ENCODE measurements at regions not wholly inside any gene's neighbourhood (a gene's known extent, or its start where the extent isn't known, plus 50 kb on each side); places are given as distances from the start of the nearest gene placed in this dataset.

DNA sequence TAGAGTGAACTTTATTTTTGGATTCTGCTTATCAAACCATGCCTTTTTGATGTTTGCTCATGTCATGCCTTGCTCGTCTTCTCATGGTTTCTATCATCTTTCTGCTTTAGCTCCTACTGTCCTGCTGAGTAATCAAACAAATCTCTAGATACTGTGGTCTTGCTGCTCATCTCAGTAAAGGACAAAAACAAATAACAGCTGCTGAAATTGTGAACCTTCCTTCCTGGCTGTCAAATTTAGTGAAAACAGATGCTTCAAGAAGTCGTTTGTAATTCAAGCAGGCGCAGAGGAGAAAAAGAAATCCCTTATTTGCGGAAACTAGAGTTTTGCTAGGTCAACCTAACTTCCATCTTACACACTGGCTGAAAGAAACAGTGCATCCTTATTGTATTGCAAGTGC, 616.1 kb upstream of the ALCAM start:
- no peak for DNase-seq (ENCODE audit: low spot score)

DNA sequence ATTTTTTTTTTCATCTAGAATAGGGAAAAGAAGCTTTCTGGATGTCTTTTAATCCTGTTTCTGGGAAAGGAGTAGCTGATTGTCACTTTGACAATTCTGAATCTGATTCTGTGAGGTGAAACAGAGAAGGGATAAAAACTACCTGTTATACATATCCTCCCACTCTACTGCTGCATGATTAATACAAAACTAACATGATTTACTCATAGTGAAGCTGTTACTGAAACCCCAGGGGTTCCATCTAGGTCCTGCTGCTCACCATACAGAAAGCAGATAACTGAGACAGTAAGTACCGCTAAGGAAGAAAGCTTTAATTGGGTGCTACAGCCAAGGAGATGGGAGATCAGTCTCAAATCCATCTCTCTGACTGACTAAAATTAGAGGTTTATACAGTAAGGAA, 610.9 kb upstream of the ALCAM start:
- no peak for DNase-seq (ENCODE audit: low spot score)

DNA sequence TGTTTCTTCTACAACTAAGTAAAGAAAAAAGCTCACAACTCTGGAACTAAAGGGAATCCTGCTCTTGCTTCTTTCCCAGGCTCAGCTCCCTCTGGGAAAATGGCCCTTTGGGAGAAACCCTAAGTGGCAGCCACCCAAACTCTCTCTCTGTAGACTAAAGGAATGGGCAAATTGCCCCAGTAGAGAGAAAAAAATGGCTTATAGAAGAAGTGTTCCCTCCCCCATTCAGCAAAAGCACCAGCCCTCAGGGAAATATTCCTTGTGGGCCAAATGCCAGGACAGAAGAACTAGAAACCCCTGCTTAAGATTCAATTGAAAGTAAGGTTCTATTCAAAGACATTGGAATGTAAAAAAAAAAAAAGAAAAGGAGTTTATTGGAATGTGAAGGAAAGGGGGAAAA, 603.7 kb upstream of the ALCAM start:
- DNase-seq (ENCODE audit: low spot score), result peak; percentile 8

- no peak for DNase-seq (ENCODE audit: low spot score)
Observed at GRCh38 chr3:104764496-104764895, 602.2 kb upstream of the ALCAM start.

- DNase-seq (ENCODE audit: low spot score), result no peak
Observed at GRCh38 chr3:104768886-104769285, 597.8 kb upstream of the ALCAM start.

DNA sequence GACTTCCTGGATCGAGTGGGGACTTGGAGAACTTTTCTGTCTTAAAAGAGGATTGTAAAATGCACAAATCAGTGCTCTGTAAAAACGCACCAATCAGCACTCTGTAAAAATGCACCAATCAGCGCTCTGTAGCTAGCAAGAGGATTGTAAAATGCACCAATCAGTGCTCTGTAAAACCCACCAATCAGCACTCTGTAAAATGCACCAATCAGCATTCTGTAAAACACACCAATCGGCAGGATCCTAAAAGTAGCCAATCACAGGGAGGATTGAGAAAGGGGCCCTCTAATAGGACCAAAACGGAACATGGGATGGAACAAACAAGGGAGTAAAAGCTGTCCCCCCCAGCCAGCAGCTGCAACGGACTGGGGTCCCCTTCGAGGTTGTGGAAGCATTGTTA, 587.4 kb upstream of the ALCAM start:
- DNase-seq (ENCODE audit: low spot score), result no peak

GRCh38 chr3:104781112-104781511, 585.6 kb upstream of the ALCAM start:
- DNase-seq (ENCODE audit: low spot score), result no peak

DNA sequence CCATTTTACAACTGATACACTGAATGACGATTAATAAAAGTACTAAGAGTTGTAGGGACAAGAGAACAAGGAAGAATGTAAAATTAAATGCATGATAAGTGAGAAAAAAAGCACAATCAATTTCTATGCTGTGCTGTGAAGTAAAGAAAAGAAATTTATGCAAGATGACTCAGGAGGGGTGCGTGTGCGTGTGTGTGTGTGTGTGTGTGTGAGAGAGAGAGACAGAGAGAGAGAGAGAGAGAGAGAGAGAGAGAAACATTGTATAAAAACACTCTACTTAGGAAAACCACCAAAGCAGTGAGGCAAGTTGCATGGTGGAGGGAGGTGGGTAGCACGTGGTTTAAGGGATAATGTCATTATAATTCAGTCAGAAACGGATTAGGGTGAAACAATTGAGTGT, 580.8 kb upstream of the ALCAM start:
- no peak for DNase-seq (ENCODE audit: low spot score)

DNA sequence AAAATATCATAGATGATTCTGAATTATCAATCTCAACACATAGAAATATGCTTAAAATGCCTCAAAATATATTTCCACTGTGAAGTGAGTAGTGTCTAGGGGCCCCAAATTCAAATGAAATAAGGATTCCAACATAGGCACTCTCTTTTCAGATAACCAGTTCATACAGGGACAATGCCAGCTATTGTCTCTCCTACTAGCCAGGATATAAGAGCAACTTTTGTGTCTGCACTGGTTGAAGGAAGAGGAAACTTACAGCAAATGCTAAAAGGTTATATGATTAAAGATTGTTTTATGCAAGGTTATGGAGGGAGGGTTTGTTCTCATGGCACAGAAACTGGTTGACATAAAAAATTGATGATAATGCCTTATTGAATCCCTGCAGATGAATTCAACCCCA, 579.4 kb upstream of the ALCAM start:
- no peak for DNase-seq (ENCODE audit: low spot score)

- DNase-seq (ENCODE audit: low spot score), result no peak
Observed at GRCh38 chr3:104788807-104789206, 577.9 kb upstream of the ALCAM start.

GRCh38 chr3:104791331-104791730, 575.4 kb upstream of the ALCAM start:
- DNase-seq (ENCODE audit: low spot score), result no peak

GRCh38 chr3:104796556-104796955, 570.2 kb upstream of the ALCAM start:
- DNase-seq (ENCODE audit: low spot score), result no peak

DNA sequence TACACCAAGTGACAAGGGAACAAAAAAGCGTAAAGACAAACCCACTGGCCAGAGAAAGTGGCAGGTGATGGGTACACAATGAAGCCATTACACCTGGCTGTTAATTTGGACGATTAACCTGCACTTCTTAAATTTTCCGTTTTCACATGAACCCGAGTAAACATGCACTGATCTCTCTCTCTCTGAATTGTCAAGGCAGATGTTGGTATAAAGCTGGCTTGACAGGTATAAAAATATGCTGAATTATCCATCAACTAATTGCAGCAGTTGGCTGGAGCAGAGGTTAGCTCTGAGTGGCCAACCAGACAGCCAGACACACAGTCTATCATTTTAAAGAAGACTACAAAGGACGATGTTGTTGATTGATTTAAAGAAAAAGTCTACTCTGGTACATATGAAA, 561.7 kb upstream of the ALCAM start:
- no peak for DNase-seq (ENCODE audit: low spot score)

DNA sequence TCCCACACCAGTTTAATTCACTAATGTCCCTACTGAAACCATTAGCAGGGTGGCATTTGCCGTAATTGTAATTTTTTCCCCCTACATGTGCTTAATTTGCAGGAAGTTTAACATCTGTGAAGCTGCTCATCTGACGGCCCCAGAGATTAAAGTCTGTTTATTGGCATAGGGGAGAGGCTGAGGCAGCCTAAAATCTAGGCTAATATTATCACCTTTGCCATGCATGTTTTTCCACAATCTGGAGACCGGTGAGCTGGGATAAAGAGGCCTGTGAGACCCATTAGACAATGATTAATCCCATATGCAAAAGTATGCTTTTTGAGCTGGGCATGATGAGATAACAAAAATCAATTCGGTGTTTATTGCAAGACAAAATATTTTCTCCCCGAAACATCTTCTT, 561.2 kb upstream of the ALCAM start:
- DNase-seq (ENCODE audit: low spot score), result no peak

- DNase-seq (ENCODE audit: low spot score), result no peak
Observed at GRCh38 chr3:104810896-104811295, 555.8 kb upstream of the ALCAM start.

DNA sequence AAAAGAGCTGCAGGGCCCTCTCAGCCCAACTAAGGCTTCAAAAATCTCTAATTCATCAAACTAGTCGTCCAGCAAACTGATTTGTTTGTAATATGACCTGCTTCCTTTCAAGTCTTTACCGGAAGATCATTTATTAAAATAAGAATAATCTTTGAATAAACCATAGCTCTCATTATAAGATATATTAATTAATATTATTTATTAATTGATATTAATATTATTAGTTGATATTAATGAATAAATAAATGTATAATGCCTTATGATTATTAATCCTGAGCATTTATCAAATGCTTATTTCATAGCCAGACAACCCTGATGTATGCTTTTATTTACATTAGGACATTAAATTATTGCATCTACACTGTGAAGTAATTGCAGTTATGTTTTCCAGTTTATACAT, 550.7 kb upstream of the ALCAM start:
- DNase-seq (ENCODE audit: low spot score), result no peak

GRCh38 chr3:104816716-104817115, 550.0 kb upstream of the ALCAM start:
- no peak for DNase-seq (ENCODE audit: low spot score)

GRCh38 chr3:104819333-104819732, 547.4 kb upstream of the ALCAM start:
- no peak for DNase-seq (ENCODE audit: low spot score)

GRCh38 chr3:104820959-104821358, 545.8 kb upstream of the ALCAM start:
- no peak for DNase-seq (ENCODE audit: low spot score)

DNA sequence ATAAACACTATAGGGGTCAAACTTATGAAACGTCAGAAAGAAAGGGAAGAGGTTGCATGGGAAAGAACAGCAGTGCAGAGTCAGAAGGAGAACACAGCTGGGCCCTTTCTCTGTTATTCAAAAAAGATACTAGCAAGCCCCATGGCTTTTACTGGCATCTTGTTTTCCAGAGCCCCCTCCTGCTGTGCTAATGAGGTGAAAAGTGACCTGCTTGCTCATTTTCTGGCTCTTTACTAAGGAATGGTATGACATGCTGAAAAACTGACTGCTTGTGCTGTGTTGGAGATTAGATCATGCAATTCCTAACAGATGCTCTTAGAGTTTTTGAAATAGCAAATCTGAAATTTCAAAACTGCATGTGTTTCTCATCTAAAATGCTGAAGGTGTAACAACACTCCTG, 541.6 kb upstream of the ALCAM start:
- peak; percentile 7 for DNase-seq (ENCODE audit: low spot score)

- no peak for DNase-seq (ENCODE audit: low spot score)
Observed at GRCh38 chr3:104831071-104831470, 535.6 kb upstream of the ALCAM start.

- no peak for DNase-seq (ENCODE audit: low spot score)
Observed at GRCh38 chr3:104832530-104832929, 534.2 kb upstream of the ALCAM start.

DNA sequence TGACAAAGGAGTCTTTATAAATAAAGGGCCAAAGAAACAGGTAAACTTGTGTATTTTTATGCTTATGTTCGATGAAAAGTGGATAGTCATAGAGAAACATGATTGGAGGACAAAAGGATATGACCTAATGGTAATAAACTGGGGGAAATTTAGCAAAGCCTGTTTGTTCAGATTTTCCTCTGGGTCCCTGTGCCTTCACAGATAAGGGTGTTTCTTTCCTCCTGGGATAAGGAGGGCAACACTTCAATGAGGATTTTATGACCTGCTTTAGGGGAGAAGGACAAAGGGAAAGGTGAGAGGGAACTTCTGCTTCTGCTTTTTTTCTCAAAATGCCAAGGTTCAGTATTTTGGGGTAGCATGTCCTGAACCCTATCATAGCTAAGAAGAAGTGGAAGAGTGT, 531.3 kb upstream of the ALCAM start:
- DNase-seq (ENCODE audit: low spot score), result no peak

- peak; percentile 19 for DNase-seq (ENCODE audit: low spot score)
Observed at GRCh38 chr3:104846270-104846669, 520.4 kb upstream of the ALCAM start.

DNA sequence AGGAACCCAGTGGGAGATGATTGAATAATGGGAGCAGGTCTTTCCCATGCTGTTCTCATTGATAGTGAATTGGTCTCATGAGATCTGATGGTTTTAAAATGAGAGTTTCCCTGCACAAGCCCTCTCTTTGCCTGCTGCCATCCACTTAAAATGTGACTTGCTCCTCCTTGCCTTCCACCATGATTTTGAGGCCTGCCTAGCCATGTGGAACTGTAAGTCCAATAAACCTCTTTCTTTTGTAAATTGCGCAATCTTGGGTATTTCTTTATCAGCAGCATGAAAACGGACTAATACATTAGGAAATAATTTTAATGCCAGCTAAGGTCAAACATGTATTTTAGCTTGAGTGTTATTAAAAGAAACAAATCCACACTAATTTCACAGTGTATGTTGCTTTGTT, 517.6 kb upstream of the ALCAM start:
- no peak for DNase-seq (ENCODE audit: low spot score)

Data from AG08396 (cell line).